SK-N-SH (cell line): ENCODE measurements at regions not wholly inside any gene's neighbourhood (a gene's known extent, or its start where the extent isn't known, plus 50 kb on each side); places are given as distances from the start of the nearest gene placed in this dataset.

Experiments
- CTCF ChIA-PET: fragments of 300-600, 350-600 bp; formaldehyde crosslinking; extraction: SDS; loops from one replicate; lab custom pipeline; 2021; lab: Yijun Ruan, JAX
- POLR2A ChIA-PET: fragments of 350-600 bp; sonication (Branson Sonifier 250); formaldehyde crosslinking; extraction: SDS; loops from one replicate; lab custom pipeline; 2020; ENCODE audit warnings: antibody characterized with exemption, inconsistent platforms; lab: Yijun Ruan, JAX
- DNase-seq: peaks from one replicate; pipeline ENCODE4 v3.0.0; 2012
- H2AFZ ChIP-seq: fragments of 200-600 bp; sonication (generic); 2 replicates; pipeline ENCODE4 v1.8.1; 2016; ENCODE audit warnings: antibody characterized with exemption, mild to moderate bottlenecking, low read depth
- H3F3A ChIP-seq: fragments of 200-600 bp; sonication (generic); replicated peaks from 2 replicates; pipeline ENCODE3; 2016; ENCODE audit warnings: antibody characterized with exemption, mild to moderate bottlenecking; ENCODE audit not compliant: insufficient read depth
- H3K27ac ChIP-seq, 2 experiments: fragments of 200-500 bp in 1 of 2; fragments of 200-600 bp in 1 of 2; sonication (Bioruptor generic) in 1 of 2; sonication (generic), shearing (Covaris generic) in 1 of 2; 2 replicates each; pipeline versions ENCODE4 v1.5.1 to v1.6.1; 2014 to 2016; ENCODE audit warnings: low read depth in 2 of 2, inconsistent platforms in 1 of 2, low read length in 1 of 2, mild to moderate bottlenecking in 1 of 2, mixed read lengths in 1 of 2
- H3K27me3 ChIP-seq: fragments of 200-600 bp; sonication (generic), shearing (Covaris generic); 2 replicates; pipeline ENCODE4 v1.6.1; 2016; ENCODE audit warnings: mixed run types; ENCODE audit not compliant: insufficient read depth
- H3K36me3 ChIP-seq, 2 experiments: fragments of 200-500 bp in 1 of 2; fragments of 200-600 bp in 1 of 2; sonication (Bioruptor generic) in 1 of 2; sonication (generic) in 1 of 2; replicated peaks in 1 of 2; 2 replicates each; pipeline versions ENCODE3 to v1.5.1; 2014 to 2016; ENCODE audit warnings: low read length in 1 of 2, mild to moderate bottlenecking in 1 of 2; ENCODE audit not compliant: insufficient read depth in 2 of 2, control insufficient read depth in 1 of 2
- H3K4me1 ChIP-seq, 2 experiments: fragments of 200-500 bp in 1 of 2; fragments of 200-600 bp in 1 of 2; sonication (Bioruptor generic) in 1 of 2; sonication (generic), shearing (Covaris generic) in 1 of 2; 2 replicates each; pipeline versions ENCODE4 v1.5.1 to v1.6.1; 2014 to 2016; ENCODE audit warnings: low read depth in 1 of 2, low read length in 1 of 2, mixed run types in 1 of 2; ENCODE audit not compliant: insufficient read depth in 2 of 2, control insufficient read depth in 1 of 2
- H3K4me2 ChIP-seq: fragments of 200-600 bp; sonication (generic), shearing (Covaris generic); 2 replicates; pipeline ENCODE4 v1.6.1; 2017; ENCODE audit warnings: mixed run types
- H3K4me3 ChIP-seq, 2 experiments: fragments of 200-500 bp in 1 of 2; fragments of 200-600 bp in 1 of 2; sonication (Bioruptor generic) in 1 of 2; sonication (generic), shearing (Covaris generic) in 1 of 2; 2 replicates each; pipeline versions ENCODE4 v1.5.1 to v1.8.1; 2014 to 2016; ENCODE audit warnings: low read depth in 2 of 2, inconsistent platforms in 1 of 2, low read length in 1 of 2, mild to moderate bottlenecking in 1 of 2, mixed read lengths in 1 of 2, moderate library complexity in 1 of 2
- H3K79me2 ChIP-seq: fragments of 200-600 bp; sonication (generic); 2 replicates; pipeline ENCODE4 v1.8.1; 2017; ENCODE audit warnings: mild to moderate bottlenecking; ENCODE audit not compliant: insufficient read depth
- H3K9ac ChIP-seq: fragments of 200-600 bp; sonication (generic); 2 replicates; pipeline ENCODE4 v1.6.1; 2017; ENCODE audit warnings: mixed run types
- H3K9me2 ChIP-seq: fragments of 200-600 bp; sonication (generic); 2 replicates; pipeline ENCODE4 v1.6.1; 2017; ENCODE audit warnings: mixed run types
- H3K9me3 ChIP-seq: fragments of 200-600 bp; sonication (generic); 2 replicates; pipeline ENCODE4 v1.6.1; 2017; ENCODE audit warnings: mixed run types, mild to moderate bottlenecking, moderate library complexity
- H4K20me1 ChIP-seq: fragments of 200-600 bp; sonication (generic); 2 replicates; pipeline ENCODE4 v1.6.1; 2017; ENCODE audit warnings: mild to moderate bottlenecking, mixed run types; ENCODE audit not compliant: insufficient read depth
- CHD2 ChIP-seq: fragments of 150-350 bp; IDR thresholded peaks from 2 replicates; pipeline ENCODE4 v1.6.1; 2018; ENCODE audit warnings: low read length; ENCODE audit not compliant: partially characterized antibody
- CTCF ChIP-seq: fragments of 200-600 bp; sonication (generic); IDR thresholded peaks from 2 replicates; pipeline ENCODE4 v1.6.1; 2017; ENCODE audit warnings: antibody characterized with exemption, mild to moderate bottlenecking, moderate library complexity
- ELF1 ChIP-seq: IDR thresholded peaks from 2 replicates; pipeline ENCODE4 v1.4.0; 2012
- FOSL2 ChIP-seq: IDR thresholded peaks from 2 replicates; pipeline ENCODE4 v1.4.0; 2012; ENCODE audit warnings: low read depth, mild to moderate bottlenecking, moderate library complexity, borderline replicate concordance
- FOXJ3 ChIP-seq: sonication (generic); formaldehyde crosslinking; IDR thresholded peaks from 2 replicates; pipeline ENCODE4 v1.5.1; 2020; ENCODE audit warnings: mild to moderate bottlenecking, missing genetic modification reagents
- JUND ChIP-seq: IDR thresholded peaks from 2 replicates; pipeline ENCODE4 v1.4.0; 2012
- MEF2A ChIP-seq: IDR thresholded peaks from 2 replicates; pipeline ENCODE4 v1.4.0; 2012; ENCODE audit warnings: low read depth, borderline replicate concordance
- NFIC ChIP-seq: IDR thresholded peaks from 2 replicates; pipeline ENCODE4 v1.4.0; 2012; ENCODE audit warnings: borderline replicate concordance
- NRF1 ChIP-seq: IDR thresholded peaks from 2 replicates; pipeline ENCODE4 v1.6.1; 2012; ENCODE audit warnings: low read depth, mild to moderate bottlenecking, low read length
- REST ChIP-seq: IDR thresholded peaks from 2 replicates; pipeline ENCODE4 v1.6.1; 2012; ENCODE audit warnings: mild to moderate bottlenecking, low read depth, low read length, moderate library complexity
- RFX5 ChIP-seq: IDR thresholded peaks from 2 replicates; pipeline ENCODE4 v1.6.1; 2012; ENCODE audit warnings: mild to moderate bottlenecking, improper control_type of control experiment, low read length
- TCF12 ChIP-seq: IDR thresholded peaks from 2 replicates; pipeline ENCODE4 v1.4.0; 2012
- YY1 ChIP-seq: IDR thresholded peaks from 2 replicates; pipeline ENCODE4 v1.4.0; 2012; ENCODE audit warnings: low read depth, mild to moderate bottlenecking
- WGBS: methylation state at CpG from one replicate; pipeline ENCODE4 v1.1.6; 2017; ENCODE audit warnings: low lambda C conversion rate; 5-methylcytosine and 5-hydroxymethylcytosine counted together
- TF ChIP-seq, protein P1 (sequence below): IDR thresholded peaks from 2 replicates; pipeline ENCODE4 v1.4.0; 2012; ENCODE audit warnings: low read depth, borderline replicate concordance

- POLR2A ChIA-PET = no interaction called here
- Histone ChIP-seq H3K4me2 (no peak overlapping the region), H3K4me1 (no peaks in the 10 kb centered on the region), H3K27ac (no peak overlapping the region), H3F3A (no peaks in the 10 kb centered on the region), H4K20me1 (no peaks in the 10 kb centered on the region), H3K79me2 (no peaks in the 10 kb centered on the region), H3K4me3 (no peak overlapping the region), H2AFZ (no peak overlapping the region), H3K36me3 (no peaks in the 10 kb centered on the region), H3K9ac (no peak overlapping the region), H3K9me3 (no peaks in the 10 kb centered on the region), H3K9me2 (no peaks in the 10 kb centered on the region), H3K27me3 (no peaks in the 10 kb centered on the region)
- TF ChIP-seq JUND (no peak), NFIC (no peak), MEF2A (no peak), FOSL2 (no peak), TCF12 (no peak), FOXJ3 (CRISPR knock-in tag) (no peak), RFX5 (no peak), REST (no peak), NRF1 (no peak), ELF1 (no peak), YY1 (no peak), CTCF (no peak), CHD2 (no peak)
- TF ChIP-seq, protein P1, sequence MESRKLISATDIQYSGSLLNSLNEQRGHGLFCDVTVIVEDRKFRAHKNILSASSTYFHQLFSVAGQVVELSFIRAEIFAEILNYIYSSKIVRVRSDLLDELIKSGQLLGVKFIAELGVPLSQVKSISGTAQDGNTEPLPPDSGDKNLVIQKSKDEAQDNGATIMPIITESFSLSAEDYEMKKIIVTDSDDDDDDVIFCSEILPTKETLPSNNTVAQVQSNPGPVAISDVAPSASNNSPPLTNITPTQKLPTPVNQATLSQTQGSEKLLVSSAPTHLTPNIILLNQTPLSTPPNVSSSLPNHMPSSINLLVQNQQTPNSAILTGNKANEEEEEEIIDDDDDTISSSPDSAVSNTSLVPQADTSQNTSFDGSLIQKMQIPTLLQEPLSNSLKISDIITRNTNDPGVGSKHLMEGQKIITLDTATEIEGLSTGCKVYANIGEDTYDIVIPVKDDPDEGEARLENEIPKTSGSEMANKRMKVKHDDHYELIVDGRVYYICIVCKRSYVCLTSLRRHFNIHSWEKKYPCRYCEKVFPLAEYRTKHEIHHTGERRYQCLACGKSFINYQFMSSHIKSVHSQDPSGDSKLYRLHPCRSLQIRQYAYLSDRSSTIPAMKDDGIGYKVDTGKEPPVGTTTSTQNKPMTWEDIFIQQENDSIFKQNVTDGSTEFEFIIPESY = no peak
- CTCF ChIA-PET = interaction anchor here (1.2 kb wide), 1 partner anchor 11 kb away, joined by 3 read pairs; no protein-coding TSS in a partner anchor
- WGBS = 22% methylated on average over 2 of the region's 2 CpGs
- DNase-seq = no peak
Observed at GRCh38 chr6:164991573-164991972, 317.8 kb downstream of the C6orf118 start.
